HEK293 (cell line): ENCODE measurements at regions not wholly inside any gene's neighbourhood (a gene's known extent, or its start where the extent isn't known, plus 50 kb on each side); places are given as distances from the start of the nearest gene placed in this dataset.

Experiments
- CTCF ChIA-PET: fragments of 350-600 bp; formaldehyde crosslinking; extraction: SDS; loops from one replicate; lab custom pipeline; 2021; ENCODE audit warnings: antibody characterized with exemption; lab: Yijun Ruan, JAX
- POLR2A ChIA-PET: fragments of 300-600 bp; formaldehyde crosslinking; extraction: SDS; loops from one replicate; lab custom pipeline; 2020; ENCODE audit warnings: antibody characterized with exemption, inconsistent platforms; lab: Yijun Ruan, JAX
- H3K27ac ChIP-seq: fragments of 200-500 bp; sonication (Bioruptor generic); 2 replicates; pipeline ENCODE4 v1.5.1; 2014; ENCODE audit warnings: low read depth, low read length, control low read depth, inconsistent platforms; ENCODE audit errors: extremely low read depth
- H3K36me3 ChIP-seq, 2 experiments: fragments of 200-500 bp in 1 of 2; sonication (Bioruptor generic) in 1 of 2; 1 replicate in 1 of 2; 2 replicates in 1 of 2; pipeline ENCODE4 v1.5.1; 2014 to 2017; ENCODE audit warnings: inconsistent platforms in 2 of 2, low read length in 2 of 2; ENCODE audit not compliant: control insufficient read depth in 2 of 2, insufficient read depth in 1 of 2
- H3K4me1 ChIP-seq: fragments of 200-500 bp; sonication (Bioruptor generic); 2 replicates; pipeline ENCODE4 v1.5.1; 2014; ENCODE audit warnings: mild to moderate bottlenecking, low read length, inconsistent platforms; ENCODE audit not compliant: control insufficient read depth, insufficient read depth
- H3K4me3 ChIP-seq: 2 replicates; pipeline ENCODE4 v1.5.1; 2011; ENCODE audit warnings: low read depth, mild to moderate bottlenecking, control low read depth, low read length, moderate library complexity
- H3K9me3 ChIP-seq: fragments of 200-500 bp; sonication (Bioruptor generic); 2 replicates; pipeline ENCODE4 v1.5.1; 2014; ENCODE audit warnings: low read depth, low read length, inconsistent platforms; ENCODE audit not compliant: control insufficient read depth, insufficient read depth
- MYNN ChIP-seq: fragments of 450-650 bp; formaldehyde crosslinking; IDR thresholded peaks from 2 replicates; pipeline ENCODE4 v1.5.1; 2016; ENCODE audit warnings: missing biosample characterization, missing genetic modification characterization, borderline replicate concordance
- MZF1 ChIP-seq: fragments of 450-650 bp; formaldehyde crosslinking; IDR thresholded peaks from 2 replicates; pipeline ENCODE4 v1.5.1; 2017; ENCODE audit warnings: missing biosample characterization, missing genetic modification characterization, borderline replicate concordance
- PBX3 ChIP-seq: sonication (generic); formaldehyde crosslinking; IDR thresholded peaks from 2 replicates; pipeline ENCODE4 v1.8.1; 2022; ENCODE audit warnings: mild to moderate bottlenecking, moderate library complexity, missing genetic modification reagents
- PRDM2 ChIP-seq: fragments of 450-650 bp; formaldehyde crosslinking; IDR thresholded peaks from 2 replicates; pipeline ENCODE4 v1.5.1; 2016; ENCODE audit warnings: missing biosample characterization, missing genetic modification characterization, borderline replicate concordance
- TRIM28 ChIP-seq: IDR thresholded peaks from 2 replicates; pipeline ENCODE4 v1.6.1; 2011; ENCODE audit warnings: low read length, control low read depth, borderline replicate concordance
- ZNF133 ChIP-seq: fragments of 450-650 bp; formaldehyde crosslinking; IDR thresholded peaks from 2 replicates; pipeline ENCODE4 v1.5.1; 2016; ENCODE audit warnings: missing biosample characterization, missing genetic modification characterization
- ZNF155 ChIP-seq: fragments of 450-650 bp; formaldehyde crosslinking; IDR thresholded peaks from 2 replicates; pipeline ENCODE4 v1.5.1; 2016; ENCODE audit warnings: missing biosample characterization, missing genetic modification characterization
- ZNF2 ChIP-seq: fragments of 450-650 bp; formaldehyde crosslinking; IDR thresholded peaks from 2 replicates; pipeline ENCODE4 v1.5.1; 2016; ENCODE audit warnings: missing biosample characterization, missing genetic modification characterization
- ZNF518A ChIP-seq: fragments of 450-650 bp; formaldehyde crosslinking; conservative IDR thresholded peaks from 2 replicates; pipeline ENCODE4 v1.5.1; 2016; ENCODE audit warnings: low read depth, missing biosample characterization, missing genetic modification characterization
- ZNF561 ChIP-seq: fragments of 450-650 bp; IDR thresholded peaks from 2 replicates; pipeline ENCODE4 v1.5.1; 2018; ENCODE audit warnings: missing biosample characterization, missing genetic modification characterization, borderline replicate concordance
- ZNF600 ChIP-seq: fragments of 450-650 bp; formaldehyde crosslinking; IDR thresholded peaks from 2 replicates; pipeline ENCODE4 v1.5.1; 2016; ENCODE audit warnings: missing biosample characterization, missing genetic modification characterization

- H3K27ac ChIP-seq = no peak overlapping the region
- no peaks in the 10 kb centered on the region for H3K36me3 ChIP-seq
- POLR2A ChIA-PET = no interaction called here
- H3K9me3 ChIP-seq = no peaks in the 10 kb centered on the region
- CTCF ChIA-PET = no interaction called here
- H3K4me1 ChIP-seq = no peaks in the 10 kb centered on the region
- H3K4me3 ChIP-seq = no peak overlapping the region
- TF ChIP-seq PBX3 (no peak), ZNF600 (tag by site-specific recombination) (no peak), ZNF2 (no peak), MZF1 (no peak), ZNF518A (tag by site-specific recombination) (no peak), ZNF561 (tag by site-specific recombination) (no peak), ZNF133 (no peak), ZNF155 (tag by site-specific recombination) (no peak)
These were observed 482.4 kb downstream of the SPRY1 start for GRCh38 chr4:123878976-123879375.

DNA sequence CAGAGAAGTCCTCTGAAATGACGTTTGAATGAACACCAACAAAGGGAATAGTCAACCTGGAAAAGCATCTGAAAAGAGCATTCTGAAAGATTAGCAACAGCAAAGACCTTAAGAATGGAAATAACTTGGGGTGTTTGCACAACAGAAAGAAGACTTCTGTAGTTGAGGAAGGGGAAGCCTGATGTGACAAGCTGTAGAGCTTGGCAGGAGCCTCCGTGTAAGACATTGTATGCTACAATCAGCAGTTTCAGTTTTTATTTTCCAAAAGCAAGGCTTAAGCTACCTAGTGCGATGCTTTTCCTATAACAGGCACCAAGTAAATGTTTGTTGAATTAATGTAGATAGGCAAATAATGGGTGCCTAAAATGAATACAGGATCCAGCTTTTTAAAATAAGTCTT lies 484.0 kb downstream of the SPRY1 start:
- no peak overlapping the region for H3K27ac ChIP-seq
- no peaks in the 10 kb centered on the region for H3K36me3 ChIP-seq
- no peak overlapping the region for H3K4me3 ChIP-seq
- ChIA-PET POLR2A (no interaction called here), CTCF (interaction anchor here (0.6 to 1.2 kb wide), 2 partner anchors 26 to 108 kb away, joined by 3 to 4 read pairs; no protein-coding TSS in a partner anchor)
- TF ChIP-seq MYNN = no peak
- no peak for TF ChIP-seq PRDM2 (tag by site-specific recombination)
- no peak for TF ChIP-seq TRIM28
- TF ChIP-seq, all 188 proteins: peak for 0
- H3K4me1 ChIP-seq = no peaks in the 10 kb centered on the region
- H3K9me3 ChIP-seq = no peaks in the 10 kb centered on the region
